ENCODE measurements at regions not wholly inside any gene's neighbourhood (a gene's known extent, or its start where the extent isn't known, plus 50 kb on each side); places are given as distances from the start of the nearest gene placed in this dataset.

- TF ChIP-seq ZNF592 (IDR thresholded peaks at IDR 0.05) = no peak
- TF ChIP-seq RAD51 (IDR thresholded peaks at IDR 0.05) = no peak
- TF ChIP-seq IRF3 (IDR thresholded peaks at IDR 0.05) = no peak
Measured at GRCh38 chr9:13487936-13488335, 208.4 kb upstream of the MPDZ start (continued).

GRCh38 chr9:13487498-13487897 is 208.0 kb upstream of the MPDZ start:
- ChIA-PET RAD21 (ENCODE audit: unreplicated experiment) (no interaction called here), CTCF (no interaction called here), POLR2A (no interaction called here), SMC1A (ENCODE audit: uncharacterized antibody, unreplicated experiment) (no interaction called here)
- no peaks in the 10 kb centered on the region for H3K36me3 ChIP-seq (ENCODE audit: control insufficient read depth in 2 of 2, insufficient read depth in 2 of 2, low read length in 1 of 2)
- no peak overlapping the region for H3K9ac ChIP-seq (ENCODE audit: control insufficient read depth, insufficient read depth, low read length)
- ATAC-seq (no peak), DNase-seq (ENCODE audit: low read depth, low spot score) (no peak), FAIRE-seq (no peak)
- H3K4me1 ChIP-seq (ENCODE audit: control insufficient read depth, insufficient read depth, low read length) = no peaks in the 10 kb centered on the region
- intact Hi-C loops (cut with micrococcal nuclease; ENCODE audit: unreplicated experiment) (no loop called here), in situ Hi-C loops (cut with MboI) (no loop called here)
- H3K4me3 ChIP-seq = no peak overlapping the region
- no TSS peak for BruUV-seq (replicated peaks)
- no peaks in the 10 kb centered on the region for H3K9me3 ChIP-seq (replicated peaks; ENCODE audit: control insufficient read depth, insufficient read depth, low read length)
- H4K20me1 ChIP-seq (ENCODE audit: control insufficient read depth, insufficient read depth) = no peaks in the 10 kb centered on the region
- no peaks in the 10 kb centered on the region for H3K79me2 ChIP-seq (ENCODE audit: control insufficient read depth, insufficient read depth, low read length)
- H3K27ac ChIP-seq (ENCODE audit: control insufficient read depth, insufficient read depth) = no peak overlapping the region
- no peaks in the 10 kb centered on the region for H3K27me3 ChIP-seq (replicated peaks in 1 of 2; ENCODE audit: control insufficient read depth in 2 of 2, insufficient read depth in 2 of 2, low read length in 1 of 2)
- no peak overlapping the region for H2AFZ ChIP-seq (ENCODE audit: control insufficient read depth, low read depth, low read length)
- no peak overlapping the region for H3K4me2 ChIP-seq (ENCODE audit: control insufficient read depth, insufficient read depth)
- WGBS (ENCODE audit: insufficient coverage, insufficient replicate concordance, low lambda C conversion rate, missing lambda C conversion rate) = 7% methylated on average over 2 of the region's 2 CpGs
- TF ChIP-seq KDM1A (IDR thresholded peaks at IDR 0.05; ENCODE audit: borderline replicate concordance) (no peak), PKNOX1 (IDR thresholded peaks at IDR 0.05) (no peak), WRNIP1 (IDR thresholded peaks at IDR 0.05; ENCODE audit: borderline replicate concordance, low read depth, low read length) (no peak), ZZZ3 (IDR thresholded peaks at IDR 0.05; ENCODE audit: control insufficient read depth, insufficient read length, low read depth) (no peak), CBFB (IDR thresholded peaks at IDR 0.05; ENCODE audit: low read depth) (no peak)
